Keratinocyte (primary cell): ENCODE measurements at regions not wholly inside any gene's neighbourhood (a gene's known extent, or its start where the extent isn't known, plus 50 kb on each side); places are given as distances from the start of the nearest gene placed in this dataset.

Experiments
- CTCF ChIP-seq, 3 experiments: IDR thresholded peaks in 1 of 3; conservative IDR thresholded peaks in 1 of 3; optimal IDR thresholded peaks in 1 of 3; 2 replicates in 2 of 3; 3 replicates in 1 of 3; pipeline versions ENCODE3 to v1.5.1; 2011; ENCODE audit warnings: low read length in 3 of 3, mild to moderate bottlenecking in 3 of 3, moderate library complexity in 2 of 3, control low read depth in 1 of 3, inconsistent platforms in 1 of 3; ENCODE audit not compliant: insufficient read depth in 2 of 3; ENCODE audit errors: extremely low read depth in 1 of 3
- EZH2 ChIP-seq: IDR thresholded peaks from one replicate; pipeline ENCODE4 v1.6.1; 2012; ENCODE audit warnings: inconsistent platforms, mild to moderate bottlenecking, low read length, moderate library complexity

GRCh38 chr1:42017259-42017658, 98.5 kb upstream of the HIVEP3 start:
- TF ChIP-seq CTCF (optimal IDR thresholded peaks at IDR 0.05 in 1 of 3, IDR thresholded peaks at IDR 0.05 in 1 of 3, conservative IDR thresholded peaks at IDR 0.05 in 1 of 3; ENCODE audit: extremely low read depth in 1 of 3, insufficient read depth in 2 of 3, low read length in 3 of 3) (no peak), EZH2 (no peak)
